C4-2B (cell line): ENCODE measurements at regions not wholly inside any gene's neighbourhood (a gene's known extent, or its start where the extent isn't known, plus 50 kb on each side); places are given as distances from the start of the nearest gene placed in this dataset.

Experiments
- ZFX ChIP-seq: fragments of 450-650 bp; IDR thresholded peaks from 2 replicates; pipeline ENCODE4 v1.6.1; 2017
- TF ChIP-seq, protein P1 (sequence below): fragments of 450-650 bp; conservative IDR thresholded peaks from 2 replicates; pipeline ENCODE4 v1.5.1; 2017; ENCODE audit warnings: mild to moderate bottlenecking

DNA sequence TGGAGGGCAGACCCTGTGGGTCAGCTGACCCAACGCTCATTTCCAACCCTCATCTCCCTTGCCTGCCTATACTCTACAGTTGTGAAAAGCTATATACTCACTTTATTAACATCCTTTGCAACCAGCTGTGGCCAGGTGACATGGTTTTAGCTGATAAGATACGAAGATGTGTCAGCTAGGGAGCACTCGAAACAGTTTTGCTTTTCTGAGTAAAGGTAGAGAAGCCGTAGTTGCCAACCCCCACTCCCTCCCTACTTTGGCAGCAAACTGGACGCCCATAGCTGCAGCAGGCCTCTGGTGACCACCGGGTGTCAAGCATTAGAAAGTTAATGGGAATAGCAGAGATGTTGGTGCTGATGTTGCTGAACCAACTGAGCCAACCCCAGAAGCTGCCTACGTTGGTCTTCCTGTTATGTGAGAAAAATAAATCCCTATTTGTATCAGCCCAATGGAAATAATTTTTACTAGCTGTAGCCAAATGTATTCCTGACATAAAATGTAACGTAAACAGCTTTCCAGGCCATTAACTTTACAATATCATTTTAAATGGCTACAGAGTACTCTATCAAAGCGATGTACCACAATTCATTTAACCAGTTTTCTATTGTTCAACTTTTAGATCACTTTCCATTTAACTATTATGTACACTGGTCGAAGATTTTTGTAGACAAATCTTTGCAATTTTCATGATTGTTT, 98.5 kb upstream of the TMCC3 start:
- TF ChIP-seq, protein P1, sequence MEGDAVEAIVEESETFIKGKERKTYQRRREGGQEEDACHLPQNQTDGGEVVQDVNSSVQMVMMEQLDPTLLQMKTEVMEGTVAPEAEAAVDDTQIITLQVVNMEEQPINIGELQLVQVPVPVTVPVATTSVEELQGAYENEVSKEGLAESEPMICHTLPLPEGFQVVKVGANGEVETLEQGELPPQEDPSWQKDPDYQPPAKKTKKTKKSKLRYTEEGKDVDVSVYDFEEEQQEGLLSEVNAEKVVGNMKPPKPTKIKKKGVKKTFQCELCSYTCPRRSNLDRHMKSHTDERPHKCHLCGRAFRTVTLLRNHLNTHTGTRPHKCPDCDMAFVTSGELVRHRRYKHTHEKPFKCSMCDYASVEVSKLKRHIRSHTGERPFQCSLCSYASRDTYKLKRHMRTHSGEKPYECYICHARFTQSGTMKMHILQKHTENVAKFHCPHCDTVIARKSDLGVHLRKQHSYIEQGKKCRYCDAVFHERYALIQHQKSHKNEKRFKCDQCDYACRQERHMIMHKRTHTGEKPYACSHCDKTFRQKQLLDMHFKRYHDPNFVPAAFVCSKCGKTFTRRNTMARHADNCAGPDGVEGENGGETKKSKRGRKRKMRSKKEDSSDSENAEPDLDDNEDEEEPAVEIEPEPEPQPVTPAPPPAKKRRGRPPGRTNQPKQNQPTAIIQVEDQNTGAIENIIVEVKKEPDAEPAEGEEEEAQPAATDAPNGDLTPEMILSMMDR = no peak
- TF ChIP-seq ZFX = no peak
